LoVo (cell line): ENCODE measurements at regions not wholly inside any gene's neighbourhood (a gene's known extent, or its start where the extent isn't known, plus 50 kb on each side); places are given as distances from the start of the nearest gene placed in this dataset.
"Not testable (repeated sequence)": the region's sequence is repeated elsewhere in the genome, so short reads cannot be mapped to it uniquely, and the experiment has no call there.

Experiments used
- DNase-seq: peaks from one replicate; pipeline ENCODE4 v3.0.0-alpha.2; 2016; ENCODE audit warnings: low spot score

DNA sequence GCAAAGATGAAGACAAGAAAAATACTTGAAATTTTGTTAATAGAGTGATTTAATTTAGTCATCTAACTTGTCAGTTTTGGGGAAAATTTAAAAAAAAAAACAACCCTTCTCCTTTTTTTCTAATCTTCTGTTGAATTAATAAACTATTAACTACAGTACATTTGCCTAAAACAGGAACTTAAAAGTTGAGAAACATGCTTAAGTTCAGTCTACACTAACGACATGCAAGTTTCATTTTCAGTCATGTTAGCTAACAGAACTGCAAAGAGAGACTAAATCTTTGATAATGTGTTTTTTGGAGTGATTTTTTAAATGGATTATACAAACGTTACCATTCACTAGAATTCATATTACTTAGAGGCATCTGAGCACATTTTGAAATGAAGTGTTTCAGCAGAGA is 71.9 kb upstream of the MBNL1 start:
- no peak for DNase-seq

DNA sequence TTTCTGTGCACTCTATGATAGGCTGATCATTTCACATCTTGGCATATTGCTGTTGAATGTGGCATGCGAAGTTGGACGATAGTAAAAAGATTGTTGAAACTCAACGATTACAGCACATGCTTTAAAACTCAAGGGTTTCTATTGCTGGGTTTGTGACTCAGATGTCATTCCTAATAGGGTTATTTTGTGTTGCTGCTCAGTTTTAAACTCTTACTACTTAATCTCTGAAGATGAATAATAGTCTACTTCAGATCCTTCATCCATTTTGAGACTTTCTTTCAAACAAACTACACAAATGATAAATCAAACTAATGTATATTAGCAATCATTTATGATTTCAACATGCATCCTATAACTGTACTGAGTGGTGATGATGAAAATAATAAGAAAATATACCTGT is 71.3 kb upstream of the MBNL1 start:
- DNase-seq: no peak

DNA sequence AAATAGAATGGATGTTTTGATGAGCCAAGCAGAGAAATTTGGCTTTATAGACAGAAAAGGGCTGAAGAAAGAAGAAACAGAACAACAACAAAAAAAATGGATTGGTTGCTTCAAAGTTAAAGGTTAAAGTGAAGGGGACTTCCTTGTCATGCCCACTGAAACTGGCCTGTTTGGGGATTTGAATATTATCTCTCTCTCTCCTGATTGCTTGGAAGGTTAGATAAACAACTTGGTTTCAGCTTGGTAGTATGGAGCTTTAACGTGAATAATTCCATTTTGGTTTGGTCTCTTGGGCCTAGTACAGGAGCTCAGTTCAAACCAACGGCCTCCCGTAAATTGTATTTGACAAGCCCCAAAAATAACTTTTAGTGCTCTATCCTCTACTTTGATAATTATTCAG is 70.8 kb upstream of the MBNL1 start:
- DNase-seq: no peak

GRCh38 chr3:152198665-152199064 is 70.1 kb upstream of the MBNL1 start:
- no peak for DNase-seq

GRCh38 chr3:152199102-152199840 is 69.5 kb upstream of the MBNL1 start:
- no peak for DNase-seq

DNA sequence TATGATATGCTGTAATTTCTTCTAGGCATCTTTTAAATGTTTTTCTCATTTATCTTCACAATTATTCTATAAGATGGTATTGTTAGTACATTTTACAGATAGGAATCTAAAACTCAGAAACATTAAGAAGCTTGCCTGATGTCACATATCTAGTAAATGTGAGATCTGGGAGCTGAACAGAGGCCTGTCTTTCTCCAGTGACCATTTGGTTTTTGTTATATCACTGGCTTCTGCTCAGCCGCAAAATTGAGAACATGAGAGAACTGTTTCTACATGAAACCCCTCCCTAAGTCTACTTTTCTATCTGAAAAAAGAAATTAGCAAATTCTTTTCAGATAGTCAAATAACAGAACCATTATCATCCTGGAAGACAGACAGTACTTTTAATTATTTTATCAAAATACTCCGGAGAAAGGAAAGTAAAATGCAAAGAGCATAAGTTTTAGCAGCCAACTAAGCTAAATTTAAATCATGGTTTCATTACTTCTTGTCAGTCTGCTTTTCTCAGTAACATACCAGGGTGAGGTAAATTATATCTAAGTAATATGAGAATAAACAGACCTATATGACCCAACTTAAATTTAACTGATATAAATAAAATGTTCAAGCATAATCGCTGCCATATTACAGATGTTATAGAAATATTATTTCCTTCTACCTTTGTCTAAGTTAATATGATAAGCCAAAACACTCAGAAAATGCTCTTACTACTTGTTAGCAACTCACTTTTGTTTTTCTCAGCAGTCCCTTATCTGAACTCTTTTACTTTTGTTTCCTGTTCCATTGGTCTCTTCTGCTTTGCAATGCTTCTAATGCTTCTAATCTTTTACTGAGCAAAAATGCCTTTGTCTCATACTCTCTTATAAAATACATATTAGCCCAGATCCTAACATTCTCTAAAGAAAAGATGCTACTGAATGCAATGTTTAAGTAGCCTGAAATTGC is 68.0 kb upstream of the MBNL1 start:
- DNase-seq: no peak

DNA sequence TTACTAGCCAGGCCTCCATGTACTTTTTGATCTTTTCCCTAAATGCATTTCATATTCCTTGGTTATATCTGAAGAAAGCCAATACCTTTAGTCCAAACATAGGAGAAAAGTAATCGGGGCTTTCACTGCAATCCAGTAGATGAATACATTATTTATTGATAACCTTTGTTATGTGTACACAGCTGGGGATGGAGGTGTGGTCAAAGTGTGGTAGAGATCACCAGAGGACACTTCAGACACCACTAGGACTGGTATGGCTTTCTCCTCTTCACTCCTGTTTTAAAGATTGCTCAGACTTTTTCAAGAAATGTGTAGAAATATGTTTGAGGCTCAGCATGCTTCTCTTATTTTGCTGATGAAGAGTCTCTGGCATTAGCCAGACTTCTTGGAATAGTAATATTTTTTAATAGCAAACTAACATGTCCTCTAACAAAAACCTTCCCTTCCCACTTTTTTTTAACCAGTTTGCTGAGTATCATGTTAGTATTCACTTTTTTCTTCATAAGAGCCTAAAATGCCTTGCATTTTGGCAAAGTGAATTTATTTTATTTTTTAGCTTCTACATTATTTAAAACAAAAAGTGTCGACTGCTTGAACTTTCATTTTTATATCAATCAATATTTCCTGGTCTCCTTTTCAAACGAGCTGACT is 65.6 kb upstream of the MBNL1 start:
- no peak for DNase-seq

DNA sequence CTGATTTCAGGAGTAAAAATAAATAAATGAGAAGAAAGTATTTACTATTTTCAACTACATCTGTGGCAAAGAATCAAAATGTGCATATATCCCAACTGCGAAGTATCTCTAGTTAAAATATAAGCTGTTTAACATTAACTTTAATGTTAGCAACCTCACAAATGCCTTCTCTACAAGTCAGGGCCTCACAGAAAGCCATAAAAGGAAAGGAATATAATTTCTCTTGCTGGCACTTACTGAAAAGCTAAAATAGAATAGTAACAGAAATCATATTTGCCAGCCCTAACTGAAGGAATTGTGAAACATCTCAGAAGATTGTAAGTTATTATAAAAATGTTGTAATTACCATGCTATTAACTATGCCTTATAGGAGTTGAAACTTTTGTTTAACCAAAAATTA is 65.1 kb upstream of the MBNL1 start:
- no peak for DNase-seq

GRCh38 chr3:152204218-152204617 is 64.5 kb upstream of the MBNL1 start:
- DNase-seq: no peak

GRCh38 chr3:152205097-152205593 is 63.6 kb upstream of the MBNL1 start:
- DNase-seq: no peak

DNA sequence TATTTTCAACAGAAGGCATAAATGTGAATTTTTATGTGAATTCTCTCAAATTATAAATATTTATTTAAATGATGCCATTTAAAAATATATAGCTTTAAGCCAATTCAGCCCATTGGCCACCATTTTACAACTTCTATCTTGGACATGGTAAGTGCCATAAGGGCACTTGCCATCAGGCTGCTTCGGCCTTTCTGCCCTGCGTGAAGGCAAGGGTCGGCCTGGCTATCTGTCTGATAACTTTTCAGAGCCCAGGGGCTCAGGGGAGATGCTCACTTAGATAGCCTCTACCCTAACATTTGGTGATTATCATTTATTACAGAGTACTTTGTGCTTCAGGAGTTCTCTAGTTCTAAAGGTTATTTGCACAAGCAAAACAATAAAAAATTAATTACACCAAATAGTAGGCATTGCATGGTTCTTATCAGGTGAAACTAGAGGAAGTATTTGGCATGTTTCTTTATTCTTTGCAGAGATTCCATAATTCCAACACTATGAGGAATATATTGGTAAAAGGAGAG is 62.4 kb upstream of the MBNL1 start:
- no peak for DNase-seq

DNA sequence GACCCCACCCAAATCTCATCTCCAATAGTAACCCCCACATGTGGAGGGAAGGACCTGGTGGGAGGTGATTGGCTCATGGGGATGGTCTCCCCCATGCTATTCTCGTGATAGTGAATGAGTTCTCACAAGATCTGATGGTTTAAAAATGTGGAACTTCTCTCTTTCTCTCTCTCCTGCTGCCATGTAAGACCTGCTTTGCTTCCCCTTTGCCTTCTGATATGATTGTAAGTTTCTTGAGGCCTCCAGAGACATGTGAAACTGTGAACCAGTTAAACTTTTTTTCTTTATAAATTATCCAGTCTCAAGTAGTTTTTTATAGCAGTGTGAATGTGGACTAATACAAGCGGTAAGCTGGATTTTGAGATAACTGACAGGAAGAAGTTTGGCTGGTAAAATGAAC is 60.3 kb upstream of the MBNL1 start:
- no peak for DNase-seq

GRCh38 chr3:152209060-152209459 is 59.7 kb upstream of the MBNL1 start:
- no peak for DNase-seq

DNA sequence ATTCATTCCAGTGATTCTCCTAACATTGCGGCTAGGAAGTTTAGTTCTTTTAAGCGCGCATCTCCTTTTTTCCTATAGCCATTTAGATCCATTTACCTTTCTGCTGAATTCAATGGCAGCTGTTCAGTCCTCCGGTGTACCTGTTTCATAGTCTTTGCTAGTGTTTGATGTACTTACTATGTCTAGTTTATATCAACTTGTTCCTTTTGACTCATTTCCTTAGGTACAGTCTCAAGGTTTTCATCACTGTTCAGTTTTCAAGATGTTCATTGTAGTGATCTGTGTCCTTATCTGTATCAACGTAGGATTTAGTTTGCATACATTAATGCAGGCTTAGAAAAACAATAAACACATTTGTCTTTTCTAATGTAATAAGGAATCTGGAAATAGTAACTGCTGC is 59.0 kb upstream of the MBNL1 start:
- no peak for DNase-seq

GRCh38 chr3:152210697-152211096 is 58.0 kb upstream of the MBNL1 start:
- no peak for DNase-seq

- DNase-seq: peak; percentile 14
Measured at GRCh38 chr3:152211655-152212054, 57.1 kb upstream of the MBNL1 start.

GRCh38 chr3:152213203-152213602 is 55.5 kb upstream of the MBNL1 start:
- no peak for DNase-seq

DNA sequence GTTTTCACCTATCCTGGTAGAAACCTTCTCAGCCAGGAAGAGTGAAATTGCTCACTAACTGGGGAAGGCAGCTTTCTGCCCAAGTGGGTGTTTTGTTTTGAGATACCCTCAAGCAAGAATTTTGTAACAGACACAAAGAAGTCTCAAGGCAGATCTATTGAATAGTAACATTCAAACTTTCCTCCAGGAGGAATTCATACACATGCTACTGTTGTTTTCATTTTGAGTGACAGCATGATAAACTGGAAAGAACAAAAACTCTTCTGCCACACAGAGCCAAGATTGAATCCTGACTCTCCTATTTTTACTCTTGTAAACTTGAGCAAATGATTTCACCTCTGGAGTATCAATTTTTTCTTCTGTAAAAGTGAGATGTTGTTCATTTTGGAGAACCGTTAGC is 54.8 kb upstream of the MBNL1 start:
- DNase-seq: no peak

- not testable (repeated sequence) for DNase-seq
Measured at GRCh38 chr3:152216960-152217865, 51.5 kb upstream of the MBNL1 start.

DNA sequence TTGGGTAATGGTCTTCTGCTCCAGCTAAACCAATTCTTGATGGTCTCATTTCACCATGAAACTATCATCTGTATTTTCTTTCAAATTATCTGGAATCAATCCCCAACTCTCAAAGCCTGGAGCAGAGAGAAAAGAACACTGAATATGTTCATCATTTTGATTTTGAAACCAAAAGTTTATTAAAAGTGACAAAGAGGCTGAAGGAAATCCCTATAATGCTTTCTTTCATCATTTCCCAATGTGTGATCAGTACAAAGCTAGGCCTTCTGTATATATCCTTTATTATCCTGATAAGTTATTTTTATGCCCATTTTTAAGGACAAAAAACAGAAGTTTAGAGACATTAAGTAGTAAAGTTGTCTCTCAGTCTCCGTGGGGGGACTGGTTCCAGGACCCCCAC is 50.1 kb upstream of the MBNL1 start:
- DNase-seq: no peak
